Endodermal cell (in vitro differentiated cells): ENCODE measurements at regions not wholly inside any gene's neighbourhood (a gene's known extent, or its start where the extent isn't known, plus 50 kb on each side); places are given as distances from the start of the nearest gene placed in this dataset.

Experiments used
- DNase-seq: peaks from one replicate; pipeline ENCODE4 v3.0.0-alpha.2; 2017
- H3K27ac ChIP-seq: 2 replicates; pipeline ENCODE4 v1.5.1; 2013; ENCODE audit warnings: mild to moderate bottlenecking, low read depth, low read length, moderate library complexity
- H3K27me3 ChIP-seq: 2 replicates; pipeline ENCODE4 v1.6.1; 2013; ENCODE audit warnings: mild to moderate bottlenecking, low read length, moderate library complexity; ENCODE audit not compliant: insufficient read depth, control insufficient read depth, poor library complexity, severe bottlenecking
- H3K36me3 ChIP-seq: 2 replicates; pipeline ENCODE4 v1.7.0; 2013; ENCODE audit warnings: mild to moderate bottlenecking, low read length, moderate library complexity; ENCODE audit not compliant: control insufficient read depth, insufficient read depth
- H3K4me1 ChIP-seq: one replicate; pipeline ENCODE4 v1.7.0; 2013; ENCODE audit warnings: low read length; ENCODE audit not compliant: control insufficient read depth, insufficient read depth
- H3K4me3 ChIP-seq: 2 replicates; pipeline ENCODE4 v1.5.1; 2013; ENCODE audit warnings: mild to moderate bottlenecking, low read length, moderate library complexity
- H3K9ac ChIP-seq: 2 replicates; pipeline ENCODE4 v1.6.1; 2013; ENCODE audit warnings: mild to moderate bottlenecking, low read length, moderate library complexity; ENCODE audit not compliant: poor library complexity, severe bottlenecking; ENCODE audit errors: extremely low read depth
- H3K9me3 ChIP-seq: 2 replicates; pipeline ENCODE4 v1.6.1; 2013; ENCODE audit warnings: mild to moderate bottlenecking, low read length, moderate library complexity; ENCODE audit not compliant: control insufficient read depth
- H3K27ac Mint-ChIP-seq: 2 replicates; pipeline ENCODE4 v1.8.0; 2020; ENCODE audit warnings: mixed read lengths
- H3K27me3 Mint-ChIP-seq: 2 replicates; pipeline ENCODE4 v1.8.0; 2021; ENCODE audit warnings: mild to moderate bottlenecking, mixed read lengths; ENCODE audit not compliant: insufficient read depth
- H3K36me3 Mint-ChIP-seq: 2 replicates; pipeline ENCODE4 v1.8.0; 2020; ENCODE audit warnings: low read depth, mixed read lengths
- H3K4me1 Mint-ChIP-seq: 2 replicates; pipeline ENCODE4 v1.8.0; 2020; ENCODE audit warnings: mixed read lengths
- H3K4me3 Mint-ChIP-seq: 2 replicates; pipeline ENCODE4 v1.8.0; 2020; ENCODE audit warnings: mild to moderate bottlenecking, moderate library complexity, mixed read lengths
- H3K9me3 Mint-ChIP-seq: 2 replicates; pipeline ENCODE4 v1.8.0; 2020; ENCODE audit warnings: mild to moderate bottlenecking, mixed read lengths
- CTCF ChIP-seq: fragments of 200-600 bp; sonication (generic); conservative IDR thresholded peaks from 2 replicates; pipeline ENCODE4 v1.5.0; 2021; ENCODE audit warnings: antibody characterized with exemption, mild to moderate bottlenecking
- WGBS, 2 experiments: methylation state at CpG; one replicate each; pipeline versions ENCODE4 v1.1.5 to v1.1.7; 2013; ENCODE audit warnings: missing lambda C conversion rate in 2 of 2, mixed read lengths in 1 of 2; ENCODE audit not compliant: insufficient coverage in 1 of 2, insufficient read length in 1 of 2; 5-methylcytosine and 5-hydroxymethylcytosine counted together

GRCh38 chr14:105840266-105841021, 314.1 kb downstream of the TMEM121 start:
- Mint-ChIP-seq H3K9me3 (peaks cover 87% of the 10 kb centered on the region), H3K4me3 (no peak overlapping the region)

GRCh38 chr14:105841022-105842009, 314.9 kb downstream of the TMEM121 start:
- Mint-ChIP-seq H3K4me3 (no peak overlapping the region), H3K36me3 (no peaks in the 10 kb centered on the region), H3K9me3 (peaks cover 83% of the 10 kb centered on the region), H3K27me3 (no peaks in the 10 kb centered on the region), H3K4me1 (no peaks in the 10 kb centered on the region), H3K27ac (no peak overlapping the region)
- 51 to 73% methylated on average over 9 to 29 of the region's 29 CpGs for WGBS, 2 experiments
- H3K4me1 ChIP-seq, result no peaks in the 10 kb centered on the region
- no peaks in the 10 kb centered on the region for H3K27me3 ChIP-seq
- no peaks in the 10 kb centered on the region for H3K36me3 ChIP-seq
- DNase-seq, result peak; percentile 8
- no peak overlapping the region for H3K9ac ChIP-seq
- TF ChIP-seq CTCF, result no peak
- peaks cover 37% of the 10 kb centered on the region for H3K9me3 ChIP-seq
- no peak overlapping the region for H3K4me3 ChIP-seq
- H3K27ac ChIP-seq, result no peak overlapping the region

More at GRCh38 chr14:105840266-105841021, 314.1 kb downstream of the TMEM121 start:
- peaks cover 46% of the 10 kb centered on the region for H3K9me3 ChIP-seq
- Mint-ChIP-seq H3K27ac (no peak overlapping the region), H3K4me1 (no peaks in the 10 kb centered on the region), H3K36me3 (no peaks in the 10 kb centered on the region), H3K27me3 (no peaks in the 10 kb centered on the region)
- no peaks in the 10 kb centered on the region for H3K27me3 ChIP-seq
- TF ChIP-seq CTCF, result no peak
- DNase-seq, result peak; percentile 10
- no peaks in the 10 kb centered on the region for H3K4me1 ChIP-seq
- WGBS, 2 experiments, result 76 to 84% methylated on average over 15 to 31 of the region's 32 CpGs
- no peaks in the 10 kb centered on the region for H3K36me3 ChIP-seq
- H3K27ac ChIP-seq, result no peak overlapping the region
- no peak overlapping the region for H3K9ac ChIP-seq
- H3K4me3 ChIP-seq, result no peak overlapping the region

GRCh38 chr14:105842105-105842504, 315.7 kb downstream of the TMEM121 start:
- 61 to 62% methylated on average over 4 of the region's 4 CpGs for WGBS, 2 experiments
- H3K36me3 ChIP-seq, result no peaks in the 10 kb centered on the region
- H3K27ac ChIP-seq, result no peak overlapping the region
- peaks cover 41% of the 10 kb centered on the region for H3K9me3 ChIP-seq
- peaks cover 83% of the 10 kb centered on the region for H3K9me3 Mint-ChIP-seq
- no peak overlapping the region for H3K9ac ChIP-seq
- TF ChIP-seq CTCF, result no peak
- no peak for DNase-seq
- no peaks in the 10 kb centered on the region for H3K4me1 ChIP-seq
- H3K4me3 Mint-ChIP-seq, result no peak overlapping the region
- H3K27ac Mint-ChIP-seq, result no peak overlapping the region
- no peaks in the 10 kb centered on the region for H3K27me3 ChIP-seq
- no peaks in the 10 kb centered on the region for H3K4me1 Mint-ChIP-seq
- H3K36me3 Mint-ChIP-seq, result no peaks in the 10 kb centered on the region
- H3K27me3 Mint-ChIP-seq, result no peaks in the 10 kb centered on the region
- no peak overlapping the region for H3K4me3 ChIP-seq
